ENCODE measurements at regions not wholly inside any gene's neighbourhood (a gene's known extent, or its start where the extent isn't known, plus 50 kb on each side); places are given as distances from the start of the nearest gene placed in this dataset.

DNA sequence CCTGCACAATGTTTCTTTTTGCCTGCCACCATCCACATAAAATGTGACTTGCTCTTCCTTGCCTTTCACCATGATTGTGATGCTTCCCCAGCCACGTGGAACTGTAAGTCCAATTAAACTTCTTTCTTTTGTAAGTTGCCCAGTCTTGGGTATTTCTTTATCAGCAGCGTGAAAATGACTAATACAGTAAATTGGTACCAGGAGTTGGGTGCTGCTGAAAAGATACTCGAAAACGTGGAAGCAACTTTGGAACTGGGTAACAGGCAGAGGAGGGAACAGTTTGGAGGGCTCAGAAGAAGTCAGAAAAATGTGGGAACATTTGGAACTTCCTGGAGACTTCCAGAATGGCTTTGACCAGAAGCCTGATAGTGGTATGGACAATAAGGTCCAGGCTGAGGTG is 425.3 kb downstream of the GPATCH2 start:
- TF ChIP-seq KLF10 (CRISPR knock-in tag; IDR thresholded peaks at IDR 0.05) (no peak), TEAD2 (tag; IDR thresholded peaks at IDR 0.05) (no peak), ZNF707 (CRISPR knock-in tag; conservative IDR thresholded peaks at IDR 0.05) (peak; percentile 84), HSF4 (CRISPR knock-in tag; IDR thresholded peaks at IDR 0.05; ENCODE audit: borderline replicate concordance) (no peak), ZNF384 (IDR thresholded peaks at IDR 0.05; ENCODE audit: low read depth, low read length) (no peak)
- TF ChIP-seq, protein P1, sequence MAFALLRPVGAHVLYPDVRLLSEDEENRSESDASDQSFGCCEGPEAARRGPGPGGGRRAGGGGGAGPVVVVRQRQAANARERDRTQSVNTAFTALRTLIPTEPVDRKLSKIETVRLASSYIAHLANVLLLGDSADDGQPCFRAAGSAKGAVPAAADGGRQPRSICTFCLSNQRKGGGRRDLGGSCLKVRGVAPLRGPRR (CRISPR knock-in tag; IDR thresholded peaks at IDR 0.05) = no peak
- no peaks in the 10 kb centered on the region for H3K9me1 ChIP-seq (ENCODE audit: control insufficient read depth, insufficient read depth, low read length)
- no peak overlapping the region for H3K4me3 ChIP-seq
- no peak overlapping the region for H2AFZ ChIP-seq (ENCODE audit: low read depth, low read length)
- WGBS (ENCODE audit: insufficient coverage, low coverage, missing lambda C conversion rate) = 0% methylated on average over 4 of the region's 4 CpGs
- intact Hi-C loops (cut with micrococcal nuclease) (no loop called here), in situ Hi-C loops (cut with MboI) (no loop called here)
- H3K79me2 ChIP-seq (ENCODE audit: control insufficient read depth, insufficient read depth, low read length) = no peaks in the 10 kb centered on the region
- no peak overlapping the region for H3K9ac ChIP-seq (ENCODE audit: insufficient read depth in 1 of 2, low read depth in 2 of 2, low read length in 2 of 2)
- ChIA-PET CTCF (ENCODE audit: low intra/inter-chr PET ratio) (no interaction called here), POLR2A (interaction anchor here (0.7 kb wide), 1 partner anchor 1158 kb away, joined by 3 read pairs; no protein-coding TSS in a partner anchor)
- FAIRE-seq = no peak
- H3K4me2 ChIP-seq (ENCODE audit: insufficient read depth, low read length) = no peak overlapping the region
- DNase-seq (ENCODE audit: extremely low read depth in 1 of 4, low spot score in 3 of 4) = no peak
- BruUV-seq (replicated peaks) = no TSS peak
- no peaks in the 10 kb centered on the region for H4K20me1 ChIP-seq (replicated peaks; ENCODE audit: control insufficient read depth, insufficient read depth, low read length)
- ATAC-seq = no peak
- H3K27me3 ChIP-seq (ENCODE audit: control insufficient read depth in 2 of 2, insufficient read depth in 2 of 2, low read length in 2 of 2) = no peaks in the 10 kb centered on the region
- H3K27ac ChIP-seq (ENCODE audit: extremely low read depth, low read depth, low read length) = no peak overlapping the region
- no peaks in the 10 kb centered on the region for H3K36me3 ChIP-seq (ENCODE audit: control insufficient read depth, insufficient read depth, low read length)
- no peaks in the 10 kb centered on the region for H3K9me3 ChIP-seq (replicated peaks; ENCODE audit: control insufficient read depth, insufficient read depth, low read depth, low read length)
- H3K4me1 ChIP-seq (replicated peaks in 1 of 2; ENCODE audit: control insufficient read depth in 2 of 2, insufficient read depth in 2 of 2, low read length in 2 of 2) = no peaks in the 10 kb centered on the region

DNA sequence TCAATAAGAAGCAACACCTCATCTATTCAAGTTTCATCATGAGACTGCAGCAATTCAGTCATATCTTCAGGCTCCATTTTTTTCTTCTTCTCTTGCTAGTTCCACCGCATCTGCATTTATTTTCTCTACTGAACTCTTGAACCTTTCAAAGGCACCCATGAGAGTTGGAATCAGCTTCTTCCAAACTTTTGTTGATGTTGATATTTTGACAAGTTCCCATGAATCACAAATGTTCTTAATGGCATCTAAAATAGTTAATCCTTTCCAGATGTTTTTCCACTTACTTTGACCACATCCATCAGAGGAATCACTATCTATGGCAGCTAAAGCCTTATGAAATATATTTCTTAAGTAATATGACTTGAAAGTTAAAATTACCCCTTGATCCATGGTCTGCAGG is 434.3 kb downstream of the GPATCH2 start:
- Histone ChIP-seq H3K4me1 (replicated peaks in 1 of 2; ENCODE audit: control insufficient read depth in 2 of 2, insufficient read depth in 2 of 2, low read length in 2 of 2) (no peaks in the 10 kb centered on the region), H3K79me2 (ENCODE audit: control insufficient read depth, insufficient read depth, low read length) (no peaks in the 10 kb centered on the region), H2AFZ (ENCODE audit: low read depth, low read length) (no peak overlapping the region), H3K27me3 (ENCODE audit: control insufficient read depth in 2 of 2, insufficient read depth in 2 of 2, low read length in 2 of 2) (no peaks in the 10 kb centered on the region), H3K4me3 (no peak overlapping the region), H3K27ac (ENCODE audit: extremely low read depth, low read depth, low read length) (no peak overlapping the region), H3K9me3 (replicated peaks; ENCODE audit: control insufficient read depth, insufficient read depth, low read depth, low read length) (no peaks in the 10 kb centered on the region), H3K4me2 (ENCODE audit: insufficient read depth, low read length) (no peak overlapping the region), H3K9me1 (ENCODE audit: control insufficient read depth, insufficient read depth, low read length) (no peaks in the 10 kb centered on the region), H3K9ac (ENCODE audit: insufficient read depth in 1 of 2, low read depth in 2 of 2, low read length in 2 of 2) (no peak overlapping the region), H4K20me1 (replicated peaks; ENCODE audit: control insufficient read depth, insufficient read depth, low read length) (no peaks in the 10 kb centered on the region), H3K36me3 (ENCODE audit: control insufficient read depth, insufficient read depth, low read length) (no peaks in the 10 kb centered on the region)
- DNase-seq (ENCODE audit: extremely low read depth in 1 of 4, low spot score in 3 of 4) (no peak), ATAC-seq (no peak), FAIRE-seq (no peak)
- intact Hi-C loops (cut with micrococcal nuclease) = no loop called here
- BruUV-seq (replicated peaks) = no TSS peak
- TF ChIP-seq, protein P2, sequence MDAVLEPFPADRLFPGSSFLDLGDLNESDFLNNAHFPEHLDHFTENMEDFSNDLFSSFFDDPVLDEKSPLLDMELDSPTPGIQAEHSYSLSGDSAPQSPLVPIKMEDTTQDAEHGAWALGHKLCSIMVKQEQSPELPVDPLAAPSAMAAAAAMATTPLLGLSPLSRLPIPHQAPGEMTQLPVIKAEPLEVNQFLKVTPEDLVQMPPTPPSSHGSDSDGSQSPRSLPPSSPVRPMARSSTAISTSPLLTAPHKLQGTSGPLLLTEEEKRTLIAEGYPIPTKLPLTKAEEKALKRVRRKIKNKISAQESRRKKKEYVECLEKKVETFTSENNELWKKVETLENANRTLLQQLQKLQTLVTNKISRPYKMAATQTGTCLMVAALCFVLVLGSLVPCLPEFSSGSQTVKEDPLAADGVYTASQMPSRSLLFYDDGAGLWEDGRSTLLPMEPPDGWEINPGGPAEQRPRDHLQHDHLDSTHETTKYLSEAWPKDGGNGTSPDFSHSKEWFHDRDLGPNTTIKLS (IDR thresholded peaks at IDR 0.05; ENCODE audit: borderline replicate concordance, low read depth) = no peak
- no peak for TF ChIP-seq CC2D1A (IDR thresholded peaks at IDR 0.05)
- TF ChIP-seq ZNF239 (CRISPR knock-in tag; IDR thresholded peaks at IDR 0.05) = no peak
- no peak for TF ChIP-seq TAF9B (IDR thresholded peaks at IDR 0.05; ENCODE audit: partially characterized antibody)
- no peak for TF ChIP-seq NCOA6 (IDR thresholded peaks at IDR 0.05)
- no peak for TF ChIP-seq SMAD1 (IDR thresholded peaks at IDR 0.05; ENCODE audit: low read depth, low read length, partially characterized antibody)
- TF ChIP-seq FOS (IDR thresholded peaks at IDR 0.05; ENCODE audit: extremely low read depth, insufficient read length) = no peak
- no peak for TF ChIP-seq RBM34 (IDR thresholded peaks at IDR 0.05; ENCODE audit: borderline replicate concordance, insufficient read depth, low read length)
- TF ChIP-seq ZNF766 (CRISPR knock-in tag; conservative IDR thresholded peaks at IDR 0.05) = no peak
- ChIA-PET POLR2A (no interaction called here), CTCF (ENCODE audit: low intra/inter-chr PET ratio) (no interaction called here)
- in situ Hi-C loops (cut with MboI) = no loop called here
- WGBS (ENCODE audit: insufficient coverage, low coverage, missing lambda C conversion rate) = 6% methylated on average over 1 of the region's 1 CpG
